ENCODE measurements at regions not wholly inside any gene's neighbourhood (a gene's known extent, or its start where the extent isn't known, plus 50 kb on each side); places are given as distances from the start of the nearest gene placed in this dataset.

GRCh38 chr3:111414531-111414930 is 127.5 kb upstream of the CD96 start:
- no peak for FAIRE-seq
- H3K9ac ChIP-seq (replicated peaks in 1 of 4; ENCODE audit: extremely low read depth in 1 of 4, low read depth in 3 of 4, low read length in 3 of 4) = no peak overlapping the region
- TF ChIP-seq SAP30 (IDR thresholded peaks at IDR 0.05; ENCODE audit: insufficient read depth, insufficient replicate concordance, low read length) (no peak), JUND (IDR thresholded peaks at IDR 0.05; ENCODE audit: low read length) (no peak), CHD1 (IDR thresholded peaks at IDR 0.05; ENCODE audit: low read depth, low read length) (no peak), MAFK (IDR thresholded peaks at IDR 0.05; ENCODE audit: low read depth, low read length) (no peak), GTF2F1 (IDR thresholded peaks at IDR 0.05; ENCODE audit: borderline replicate concordance, low read depth, low read length) (no peak), NANOG (IDR thresholded peaks at IDR 0.05; ENCODE audit: insufficient read depth, low read depth, low read length, poor library complexity, severe bottlenecking) (no peak), YY1 (IDR thresholded peaks at IDR 0.05; ENCODE audit: low read depth, low read length) (no peak), HDAC6 (IDR thresholded peaks at IDR 0.05; ENCODE audit: low read depth, low read length) (no peak), ATF2 (IDR thresholded peaks at IDR 0.05; ENCODE audit: low read length) (no peak), RBBP5 (IDR thresholded peaks at IDR 0.05; ENCODE audit: borderline replicate concordance, low read depth, low read length) (no peak), BACH1 (IDR thresholded peaks at IDR 0.05; ENCODE audit: low read length) (no peak), JUN (IDR thresholded peaks at IDR 0.05; ENCODE audit: low read depth, low read length) (no peak)
- TF ChIP-seq, protein P1, sequence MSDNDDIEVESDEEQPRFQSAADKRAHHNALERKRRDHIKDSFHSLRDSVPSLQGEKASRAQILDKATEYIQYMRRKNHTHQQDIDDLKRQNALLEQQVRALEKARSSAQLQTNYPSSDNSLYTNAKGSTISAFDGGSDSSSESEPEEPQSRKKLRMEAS (IDR thresholded peaks at IDR 0.05) = no peak
- TF ChIP-seq, protein P2, sequence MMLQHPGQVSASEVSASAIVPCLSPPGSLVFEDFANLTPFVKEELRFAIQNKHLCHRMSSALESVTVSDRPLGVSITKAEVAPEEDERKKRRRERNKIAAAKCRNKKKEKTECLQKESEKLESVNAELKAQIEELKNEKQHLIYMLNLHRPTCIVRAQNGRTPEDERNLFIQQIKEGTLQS (IDR thresholded peaks at IDR 0.05; ENCODE audit: insufficient read depth, low read depth, low read length) = no peak

More at GRCh38 chr3:111414531-111414930, 127.5 kb upstream of the CD96 start:
- H2BK12ac ChIP-seq (ENCODE audit: low read depth, low read length) = no peak overlapping the region
- no peak overlapping the region for H3K27ac ChIP-seq (ENCODE audit: low read depth, low read length)
- DNase-seq (ENCODE audit: low read depth in 1 of 2, low spot score in 2 of 2) = no peak
- H3K4me3 ChIP-seq (ENCODE audit: extremely low read depth in 1 of 4, insufficient read depth in 2 of 4, low read depth in 3 of 4, low read length in 4 of 4) = no peak overlapping the region
- H3K18ac ChIP-seq (ENCODE audit: extremely low read depth, low read length) = no peak overlapping the region
- no peak overlapping the region for H3K56ac ChIP-seq (replicated peaks; ENCODE audit: insufficient read length, low read depth, low read length)
- ChIA-PET POLR2A (ENCODE audit: partially characterized antibody) (no interaction called here), CTCF (ENCODE audit: partially characterized antibody) (no interaction called here)
- no peak overlapping the region for H2BK5ac ChIP-seq (ENCODE audit: low read depth, low read length)
- H3K79me1 ChIP-seq (ENCODE audit: low read depth, low read length) = no peaks in the 10 kb centered on the region
- H3K4me1 ChIP-seq (replicated peaks in 1 of 4; ENCODE audit: control insufficient read depth in 3 of 4, insufficient read depth in 4 of 4, low read length in 3 of 4) = no peaks in the 10 kb centered on the region
- H3K27me3 ChIP-seq (replicated peaks in 1 of 4; ENCODE audit: control insufficient read depth in 3 of 4, extremely low read depth in 1 of 4, insufficient read depth in 3 of 4, low read length in 3 of 4) = no peaks in the 10 kb centered on the region
- no peaks in the 10 kb centered on the region for H3K9me3 ChIP-seq (ENCODE audit: insufficient read depth in 2 of 2, low read depth in 1 of 2, low read length in 1 of 2)
- no peaks in the 10 kb centered on the region for H3K23me2 ChIP-seq (ENCODE audit: low read depth, low read length)
- no peak overlapping the region for H2AFZ ChIP-seq (ENCODE audit: low read length)
- no peak overlapping the region for H2AK5ac ChIP-seq (ENCODE audit: low read depth, low read length)
- no peak overlapping the region for H3K23ac ChIP-seq (ENCODE audit: insufficient read length)
- H2BK20ac ChIP-seq (ENCODE audit: low read length) = no peak overlapping the region
- no peak overlapping the region for H4K5ac ChIP-seq (ENCODE audit: insufficient read length, low read depth, low read length)
- H3K4me2 ChIP-seq (ENCODE audit: insufficient read depth in 1 of 2, low read depth in 2 of 2, low read length in 2 of 2) = no peak overlapping the region
- no peak overlapping the region for H3K4ac ChIP-seq (replicated peaks; ENCODE audit: insufficient read length, low read depth, low read length)
- no peaks in the 10 kb centered on the region for H3K79me2 ChIP-seq (ENCODE audit: control insufficient read depth in 1 of 2, insufficient read depth in 2 of 2, low read length in 2 of 2)
- H4K20me1 ChIP-seq (replicated peaks in 1 of 2; ENCODE audit: control insufficient read depth in 1 of 2, insufficient read depth in 2 of 2, low read length in 2 of 2) = no peaks in the 10 kb centered on the region
- no peak overlapping the region for H4K91ac ChIP-seq (replicated peaks; ENCODE audit: insufficient read length, low read length)
- H4K8ac ChIP-seq (ENCODE audit: extremely low read depth, insufficient read depth, low read length) = no peak overlapping the region
- H3K36me3 ChIP-seq (ENCODE audit: control insufficient read depth in 2 of 4, insufficient read depth in 4 of 4, low read length in 3 of 4) = no peaks in the 10 kb centered on the region
- H2BK120ac ChIP-seq (replicated peaks; ENCODE audit: low read depth, low read length) = no peak overlapping the region
- no peak overlapping the region for H3K14ac ChIP-seq (ENCODE audit: insufficient read length)
- H2BK15ac ChIP-seq (ENCODE audit: low read length) = no peak overlapping the region

Measured in H1 (cell line).